ENCODE measurements at regions not wholly inside any gene's neighbourhood (a gene's known extent, or its start where the extent isn't known, plus 50 kb on each side); places are given as distances from the start of the nearest gene placed in this dataset.

GRCh38 chr2:185128346-185128745 lies 530.0 kb downstream of the ZNF804A start:
- DNase-seq: no peak
- intact Hi-C loops (cut with DNase I): no loop called here
- H3K27ac ChIP-seq: no peak overlapping the region
- H3K9me3 ChIP-seq: no peaks in the 10 kb centered on the region
- H3K4me3 ChIP-seq: no peak overlapping the region
- no peaks in the 10 kb centered on the region for H3K27me3 ChIP-seq
- TF ChIP-seq CTCF (IDR thresholded peaks at IDR 0.05) (no peak), POLR2A (IDR thresholded peaks at IDR 0.05) (no peak), EP300 (IDR thresholded peaks at IDR 0.05) (no peak)
- H3K4me1 ChIP-seq: no peaks in the 10 kb centered on the region
- H3K36me3 ChIP-seq: no peaks in the 10 kb centered on the region

GRCh38 chr2:185128996-185129395 lies 530.7 kb downstream of the ZNF804A start:
- 72 to 79% methylated on average over 2 of the region's 2 CpGs for WGBS, 2 donors

DNA sequence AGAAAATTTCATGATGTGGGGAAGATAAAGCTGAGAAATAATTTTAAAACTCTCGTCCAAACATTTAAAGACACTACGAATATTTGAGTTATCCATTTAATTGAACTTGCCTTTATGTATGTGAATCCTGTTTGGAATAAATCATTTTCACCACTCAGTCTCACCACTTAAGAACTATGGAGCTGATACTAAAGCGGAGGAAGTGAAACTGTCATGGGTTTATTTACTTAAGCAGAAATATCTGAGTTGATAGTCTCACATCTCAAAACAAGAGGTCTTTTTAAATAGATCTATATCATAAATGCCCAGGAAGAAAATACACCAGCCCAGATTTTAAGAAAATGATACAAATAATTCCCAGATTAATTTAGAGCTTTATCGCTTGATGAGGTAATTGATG lies 532.4 kb downstream of the ZNF804A start:
- no peaks in the 10 kb centered on the region for H3K27me3 ChIP-seq
- WGBS, 2 donors: 75 to 92% methylated on average over 4 of the region's 4 CpGs
- DNase-seq: no peak
- no peak for TF ChIP-seq POLR2AphosphoS5 (IDR thresholded peaks at IDR 0.05)
- no peak for TF ChIP-seq POLR2A (IDR thresholded peaks at IDR 0.05)
- no peak for TF ChIP-seq CTCF (IDR thresholded peaks at IDR 0.05)
- no peak for TF ChIP-seq EP300 (IDR thresholded peaks at IDR 0.05)
- H3K27ac ChIP-seq: no peak overlapping the region
- no peaks in the 10 kb centered on the region for H3K9me3 ChIP-seq
- intact Hi-C loops (cut with DNase I): no loop called here
- no peaks in the 10 kb centered on the region for H3K4me1 ChIP-seq
- no peaks in the 10 kb centered on the region for H3K36me3 ChIP-seq
- H3K4me3 ChIP-seq: no peak overlapping the region

More at GRCh38 chr2:185128996-185129395, 530.7 kb downstream of the ZNF804A start:
- Histone ChIP-seq H3K27ac (no peak overlapping the region), H3K4me3 (no peak overlapping the region), H3K27me3 (no peaks in the 10 kb centered on the region), H3K36me3 (no peaks in the 10 kb centered on the region), H3K9me3 (no peaks in the 10 kb centered on the region), H3K4me1 (no peaks in the 10 kb centered on the region)
- DNase-seq: no peak
- intact Hi-C loops (cut with DNase I): no loop called here
- TF ChIP-seq POLR2AphosphoS5 (IDR thresholded peaks at IDR 0.05): no peak
- no peak for TF ChIP-seq EP300 (IDR thresholded peaks at IDR 0.05)
- TF ChIP-seq POLR2A (IDR thresholded peaks at IDR 0.05): no peak
- TF ChIP-seq CTCF (IDR thresholded peaks at IDR 0.05): no peak

DNA sequence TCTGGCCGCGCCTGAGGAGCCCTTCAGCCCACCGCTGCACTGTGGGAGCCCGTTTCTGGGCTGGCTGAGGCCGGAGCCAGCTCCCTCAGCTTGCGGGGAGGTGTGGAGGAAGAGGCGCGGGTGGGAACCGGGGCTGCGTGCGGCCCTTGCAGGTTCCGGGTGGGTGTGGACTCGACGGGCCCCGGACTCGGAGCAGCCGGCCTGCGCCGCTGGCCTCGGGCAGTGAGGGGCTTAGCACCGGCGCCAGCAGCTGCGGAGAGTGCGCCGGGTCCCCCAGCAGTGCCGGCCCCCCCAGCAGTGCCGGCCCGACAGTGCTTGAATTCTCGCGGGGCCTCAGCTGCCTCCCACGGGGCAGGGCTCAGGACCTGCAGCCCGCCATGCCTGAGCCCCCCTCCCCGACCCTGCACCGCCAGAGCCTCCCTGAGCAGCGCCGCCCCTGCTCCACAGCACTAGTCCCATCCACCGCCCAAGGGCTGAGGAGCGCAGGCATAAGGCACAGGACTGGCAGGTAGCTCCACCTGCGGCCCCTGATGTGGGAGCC lies 534.2 kb downstream of the ZNF804A start:
- Histone ChIP-seq H3K4me3 (no peak overlapping the region), H3K36me3 (no peaks in the 10 kb centered on the region), H3K27ac (no peak overlapping the region), H3K4me1 (no peaks in the 10 kb centered on the region), H3K9me3 (no peaks in the 10 kb centered on the region), H3K27me3 (no peaks in the 10 kb centered on the region)
- TF ChIP-seq EP300 (IDR thresholded peaks at IDR 0.05): no peak
- peak; percentile 62 for DNase-seq
- WGBS, 2 donors: 94 to 95% methylated on average over 39 of the region's 39 CpGs
- intact Hi-C loops (cut with DNase I): no loop called here

- no peak overlapping the region for H3K4me3 ChIP-seq
- DNase-seq: no peak
- no peaks in the 10 kb centered on the region for H3K36me3 ChIP-seq
- intact Hi-C loops (cut with DNase I): no loop called here
- no peaks in the 10 kb centered on the region for H3K9me3 ChIP-seq
- H3K27ac ChIP-seq: no peak overlapping the region
- H3K4me1 ChIP-seq: no peaks in the 10 kb centered on the region
- H3K27me3 ChIP-seq: no peaks in the 10 kb centered on the region
- TF ChIP-seq CTCF (IDR thresholded peaks at IDR 0.05) (no peak), POLR2AphosphoS5 (IDR thresholded peaks at IDR 0.05) (no peak), EP300 (IDR thresholded peaks at IDR 0.05) (no peak), POLR2A (IDR thresholded peaks at IDR 0.05) (no peak)
Measured at GRCh38 chr2:185137700-185138099, 539.4 kb downstream of the ZNF804A start.
